ENCODE measurements at regions not wholly inside any gene's neighbourhood (a gene's known extent, or its start where the extent isn't known, plus 50 kb on each side); places are given as distances from the start of the nearest gene placed in this dataset.

DNA sequence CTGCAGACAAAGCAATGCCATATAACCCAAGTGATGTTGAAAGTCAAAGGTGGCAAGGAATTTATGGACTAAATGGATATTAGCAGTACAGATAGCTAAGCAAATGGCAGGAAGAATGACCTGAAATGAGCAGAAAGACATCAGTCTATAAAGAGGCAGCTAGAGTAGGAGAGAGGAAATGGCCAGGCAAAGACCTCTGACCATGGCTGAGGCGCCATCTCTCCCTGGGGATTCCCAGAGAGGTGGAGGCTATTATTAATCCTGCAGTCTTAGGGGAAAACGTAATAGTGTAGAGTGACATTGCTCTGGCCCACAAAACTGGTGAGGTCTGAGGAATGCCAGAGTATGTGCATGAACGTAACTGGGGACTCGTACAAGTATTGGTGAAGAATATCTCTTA lies 563.6 kb upstream of the PRMT6 start:
- TF ChIP-seq, protein P1, sequence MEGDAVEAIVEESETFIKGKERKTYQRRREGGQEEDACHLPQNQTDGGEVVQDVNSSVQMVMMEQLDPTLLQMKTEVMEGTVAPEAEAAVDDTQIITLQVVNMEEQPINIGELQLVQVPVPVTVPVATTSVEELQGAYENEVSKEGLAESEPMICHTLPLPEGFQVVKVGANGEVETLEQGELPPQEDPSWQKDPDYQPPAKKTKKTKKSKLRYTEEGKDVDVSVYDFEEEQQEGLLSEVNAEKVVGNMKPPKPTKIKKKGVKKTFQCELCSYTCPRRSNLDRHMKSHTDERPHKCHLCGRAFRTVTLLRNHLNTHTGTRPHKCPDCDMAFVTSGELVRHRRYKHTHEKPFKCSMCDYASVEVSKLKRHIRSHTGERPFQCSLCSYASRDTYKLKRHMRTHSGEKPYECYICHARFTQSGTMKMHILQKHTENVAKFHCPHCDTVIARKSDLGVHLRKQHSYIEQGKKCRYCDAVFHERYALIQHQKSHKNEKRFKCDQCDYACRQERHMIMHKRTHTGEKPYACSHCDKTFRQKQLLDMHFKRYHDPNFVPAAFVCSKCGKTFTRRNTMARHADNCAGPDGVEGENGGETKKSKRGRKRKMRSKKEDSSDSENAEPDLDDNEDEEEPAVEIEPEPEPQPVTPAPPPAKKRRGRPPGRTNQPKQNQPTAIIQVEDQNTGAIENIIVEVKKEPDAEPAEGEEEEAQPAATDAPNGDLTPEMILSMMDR (IDR thresholded peaks at IDR 0.05) = no peak
- TF ChIP-seq POLR2A (IDR thresholded peaks at IDR 0.05) = no peak

All from testis (tissue), 2 donors.